ENCODE measurements at regions not wholly inside any gene's neighbourhood (a gene's known extent, or its start where the extent isn't known, plus 50 kb on each side); places are given as distances from the start of the nearest gene placed in this dataset.

DNA sequence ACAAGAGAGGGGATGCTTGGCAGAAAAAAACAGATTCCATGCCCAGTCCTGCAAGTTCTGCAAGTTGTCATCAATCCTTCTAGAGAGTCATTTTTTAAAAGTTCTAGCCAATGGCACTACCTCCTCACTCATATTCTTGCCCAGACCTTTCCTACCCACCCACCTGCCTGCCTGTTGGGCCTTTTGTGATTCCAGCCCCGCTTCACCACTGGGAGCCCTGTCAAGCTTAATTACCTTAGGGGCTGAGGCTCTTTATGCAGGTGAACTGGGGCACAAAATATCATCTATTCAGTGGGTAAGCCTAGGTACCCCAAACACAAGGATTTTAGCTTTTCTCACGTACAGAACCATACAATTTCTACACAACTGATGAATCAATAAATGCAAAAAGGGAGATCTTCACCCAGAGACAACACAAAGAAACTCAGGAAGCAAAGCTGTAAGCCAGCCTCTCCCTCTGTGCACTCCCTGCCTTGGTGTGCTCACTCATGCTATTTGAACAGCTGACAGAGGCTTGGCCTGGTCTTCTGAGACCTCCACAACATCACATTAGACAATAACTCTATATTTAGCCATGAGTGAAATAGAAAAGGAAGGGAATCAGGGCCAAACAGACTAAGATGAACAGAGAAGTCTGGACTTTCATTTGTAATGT lies 222.6 kb downstream of the HTR7 start:
- DNase-seq = no peak

DNA sequence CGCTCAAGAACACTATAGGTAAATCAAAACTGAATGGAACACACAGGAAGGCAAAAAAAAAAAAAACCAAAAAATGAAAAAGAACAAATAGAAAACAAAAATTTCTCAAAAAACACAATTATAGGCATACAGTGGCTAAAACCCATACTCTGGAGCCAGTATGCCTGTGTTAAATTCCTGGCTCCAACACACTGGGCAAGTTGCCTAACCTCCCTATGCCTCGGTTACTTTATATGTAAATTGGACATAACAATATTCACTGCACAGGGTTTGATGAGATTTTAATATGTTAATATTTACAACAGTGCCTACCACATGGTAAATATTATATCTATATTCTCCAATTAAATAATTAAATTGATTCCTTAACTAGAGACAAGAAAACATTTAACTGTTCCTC lies 217.1 kb downstream of the HTR7 start:
- no peak for DNase-seq

DNA sequence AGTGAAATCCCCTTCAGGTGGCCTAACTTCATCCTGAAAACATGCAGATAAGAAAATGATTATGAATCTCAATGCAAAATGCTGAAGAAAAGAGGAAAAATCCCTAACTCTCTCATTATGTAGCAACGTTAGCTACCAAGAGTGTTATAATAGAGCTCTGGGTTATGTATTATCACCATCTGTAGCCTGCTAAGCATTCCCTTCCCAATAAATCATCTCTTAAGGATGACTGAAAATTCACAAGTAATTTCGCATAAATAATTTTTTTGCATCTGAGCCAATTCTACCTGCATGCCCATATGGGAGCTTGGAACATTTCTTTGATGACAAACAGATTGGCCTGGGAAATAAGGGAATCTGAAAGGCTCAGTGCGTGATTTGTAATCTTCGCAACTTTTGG lies 216.1 kb downstream of the HTR7 start:
- DNase-seq = no peak

DNA sequence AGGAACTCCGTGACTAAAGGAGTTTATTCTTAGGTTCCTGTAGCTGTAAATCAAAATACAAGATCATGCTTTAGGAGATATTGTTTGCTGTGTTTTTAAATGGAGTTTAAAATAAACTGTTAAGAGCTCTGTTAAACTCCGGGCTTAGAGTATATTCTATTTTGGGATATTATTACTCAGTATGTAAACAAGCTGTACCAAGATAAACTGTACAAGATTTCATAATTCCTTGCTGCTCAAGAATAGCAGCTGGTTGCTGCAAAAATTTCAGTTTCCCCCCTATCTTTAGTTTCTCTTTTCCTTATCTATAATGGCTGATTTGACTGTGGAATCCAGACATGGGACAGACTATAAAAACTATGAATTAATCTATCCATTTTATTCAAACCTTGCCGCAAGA lies 215.7 kb downstream of the HTR7 start:
- DNase-seq = no peak

DNA sequence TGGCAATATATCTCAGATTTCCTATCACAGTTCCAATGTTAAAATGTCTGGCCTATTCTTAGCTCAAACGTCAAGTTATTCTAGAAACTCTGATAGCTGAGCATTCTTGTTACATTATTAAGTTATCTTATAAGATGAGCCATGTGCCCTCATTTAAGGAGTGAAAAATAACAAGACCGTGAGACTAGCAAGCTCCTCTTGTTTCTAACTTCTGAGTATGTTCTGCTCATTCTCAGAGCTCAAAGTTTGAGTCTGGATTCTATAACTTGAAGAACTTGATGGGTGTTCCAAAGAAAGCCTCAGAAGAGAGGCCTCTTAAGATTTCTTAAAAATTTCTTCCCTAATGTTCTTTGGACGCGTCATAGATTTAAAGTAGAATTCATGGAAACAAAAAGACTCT lies 215.2 kb downstream of the HTR7 start:
- DNase-seq = no peak

DNA sequence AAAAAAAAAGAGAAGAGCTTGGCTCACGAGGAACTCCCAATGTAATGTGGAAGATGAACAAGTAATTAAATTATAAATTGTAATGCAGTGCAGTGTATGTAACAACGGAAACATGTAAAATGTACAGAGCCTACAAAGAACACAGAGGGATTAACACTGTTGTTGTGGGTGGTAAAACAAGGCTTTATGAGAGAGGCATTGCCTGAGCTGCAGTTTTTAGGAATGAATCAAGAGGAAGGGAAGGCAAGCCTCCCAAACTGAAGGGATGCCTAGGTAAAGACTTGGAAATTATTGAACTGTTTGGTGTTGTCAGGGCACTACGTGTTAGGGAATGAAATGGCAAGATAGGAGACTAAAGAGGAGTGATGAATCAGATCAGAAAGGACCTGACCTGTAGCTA lies 213.7 kb downstream of the HTR7 start:
- DNase-seq = no peak

DNA sequence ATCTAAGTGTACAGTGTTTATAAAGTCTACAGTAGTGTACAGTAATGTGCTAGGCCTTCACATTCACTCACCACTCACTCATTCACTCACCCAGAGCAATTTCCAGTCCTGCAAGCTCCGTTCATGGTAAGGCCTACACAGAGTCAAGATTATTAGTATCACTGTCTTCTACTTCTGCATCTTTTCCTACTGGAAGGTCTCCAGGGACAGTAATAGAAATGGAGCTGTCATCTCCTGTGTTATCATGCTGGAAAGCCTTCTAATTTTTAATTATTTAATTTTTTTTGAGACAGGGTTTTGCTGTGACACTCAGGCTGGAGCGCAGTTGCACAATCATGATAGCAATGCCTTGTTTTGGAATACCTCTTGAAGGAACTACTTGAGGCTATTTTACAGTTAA lies 207.0 kb downstream of the HTR7 start:
- DNase-seq = no peak

DNA sequence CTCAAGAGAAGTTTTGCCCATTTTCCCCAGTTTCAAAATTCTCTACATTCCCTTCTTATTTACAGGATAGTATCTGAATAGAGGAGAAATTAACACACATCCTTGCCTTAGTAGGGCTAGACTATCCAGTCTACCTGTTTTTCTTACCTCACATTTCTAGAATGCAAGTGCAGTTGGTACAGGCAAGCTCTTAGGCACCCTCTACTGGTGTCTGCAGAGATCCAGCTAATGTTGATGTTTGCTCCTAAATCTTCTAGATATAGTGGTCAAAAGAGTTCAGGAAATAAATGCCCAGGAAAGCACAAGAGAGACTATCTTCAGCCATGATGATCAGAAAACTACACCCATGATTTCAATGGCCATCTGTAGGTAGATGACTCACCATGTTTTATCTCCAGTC lies 205.3 kb downstream of the HTR7 start:
- DNase-seq = no peak

DNA sequence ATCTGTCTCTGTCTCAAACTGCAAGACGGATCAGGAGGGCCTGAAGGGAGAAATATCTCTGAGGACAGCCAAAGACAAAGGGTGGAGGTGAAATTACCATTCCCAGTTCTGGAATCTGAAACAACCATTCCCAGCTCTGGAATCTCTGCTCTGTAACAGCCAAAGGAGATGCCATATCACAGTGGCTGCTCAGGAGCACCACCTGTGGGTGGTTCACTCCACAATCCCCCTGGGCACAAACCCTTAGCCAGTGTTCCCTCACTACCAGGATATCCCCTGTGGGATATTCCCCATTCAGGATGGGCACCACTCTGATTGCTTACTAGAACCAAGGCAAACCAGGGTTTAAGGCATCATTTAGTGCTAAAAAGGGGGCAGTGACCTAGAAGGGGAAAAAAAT lies 199.0 kb downstream of the HTR7 start:
- no peak for DNase-seq

DNA sequence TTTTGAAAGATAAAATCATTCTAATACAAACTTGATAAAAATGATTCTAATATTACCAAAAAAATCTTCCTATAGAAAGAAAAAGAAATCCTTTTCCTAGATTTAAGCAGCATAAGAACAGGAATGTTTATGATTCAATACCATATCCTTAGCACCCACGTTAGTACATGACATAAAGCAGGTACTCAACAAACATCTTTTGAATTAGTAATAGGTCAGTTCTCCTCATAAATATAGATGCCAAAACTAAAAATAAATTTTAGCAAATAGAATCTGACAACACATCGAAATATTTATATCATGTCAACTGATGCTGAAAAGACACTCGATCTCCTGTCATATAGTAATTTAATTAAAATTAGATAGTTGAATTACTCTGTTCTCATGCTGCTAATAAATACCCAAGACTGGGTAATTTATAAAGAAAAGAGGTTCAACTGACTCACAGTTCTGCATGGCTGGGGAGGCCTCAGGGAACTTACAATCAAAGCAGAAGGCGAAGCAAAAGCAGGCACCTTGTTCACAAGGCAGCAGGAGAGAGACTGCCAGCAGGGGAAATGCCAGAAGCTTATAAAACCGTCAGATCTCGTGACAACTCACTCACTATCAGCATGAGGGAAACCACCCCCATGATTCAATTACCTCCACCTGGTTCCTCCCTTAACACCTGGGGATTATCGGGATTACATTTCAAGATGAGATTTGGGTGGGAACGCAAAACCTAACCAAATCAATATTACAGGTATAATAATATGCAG lies 191.8 kb downstream of the HTR7 start:
- no peak for DNase-seq

DNA sequence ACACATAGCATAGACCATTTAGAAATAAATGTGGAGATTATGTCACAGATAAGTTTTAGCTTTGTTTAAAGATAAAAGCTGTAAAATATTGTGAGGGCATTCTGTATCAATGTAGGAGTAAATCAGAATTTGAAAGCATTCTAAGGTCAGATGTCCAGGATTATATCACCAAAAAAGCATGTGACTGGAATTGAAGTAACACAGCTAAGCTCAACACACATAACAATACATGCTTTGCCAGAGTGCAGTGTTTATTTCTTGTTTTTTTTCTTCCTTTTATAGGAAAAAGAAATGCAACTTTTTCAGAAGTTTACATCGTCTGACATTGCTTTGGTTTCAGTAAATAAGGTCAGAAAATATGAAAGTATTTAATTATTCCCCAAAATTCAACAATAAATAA lies 183.4 kb downstream of the HTR7 start:
- no peak for DNase-seq

DNA sequence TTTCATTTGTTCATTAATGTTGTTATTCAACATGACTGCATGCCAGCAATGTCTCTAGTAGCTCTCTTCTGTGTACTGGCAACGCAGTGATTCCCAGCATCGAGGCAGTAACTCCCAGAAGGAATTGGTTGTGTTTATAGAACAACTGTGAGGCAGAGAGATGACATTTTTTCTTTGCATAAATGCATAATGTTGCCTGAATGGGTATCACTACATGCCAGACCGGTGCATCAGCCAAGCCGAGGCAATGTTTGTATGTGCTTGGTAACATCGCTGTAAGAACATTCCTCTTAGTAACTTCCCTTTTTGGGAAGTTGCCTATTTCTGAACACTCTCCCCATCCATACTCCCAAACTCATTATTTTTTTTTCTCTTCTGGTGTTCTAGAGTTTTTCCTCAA lies 182.9 kb downstream of the HTR7 start:
- DNase-seq = no peak

DNA sequence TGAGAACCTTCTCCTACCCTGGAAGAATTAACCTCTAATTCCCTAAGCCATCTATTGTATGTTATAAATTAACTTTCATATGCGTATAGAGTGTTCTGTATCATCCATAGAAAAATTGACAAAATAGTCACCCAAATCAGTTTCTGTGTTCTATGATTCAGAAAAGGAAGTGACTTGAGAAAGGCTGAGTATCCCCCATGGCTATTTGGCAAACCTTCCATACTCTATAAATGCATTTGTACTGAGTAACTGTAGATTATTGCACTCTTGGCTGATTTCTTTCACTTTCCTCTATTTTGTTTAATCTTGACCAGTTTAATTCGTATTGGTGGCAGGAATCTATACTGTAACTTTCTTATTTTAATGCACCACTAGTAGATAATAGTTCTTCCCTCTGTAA lies 182.2 kb downstream of the HTR7 start:
- no peak for DNase-seq
